PC-9 (cell line): ENCODE measurements at regions not wholly inside any gene's neighbourhood (a gene's known extent, or its start where the extent isn't known, plus 50 kb on each side); places are given as distances from the start of the nearest gene placed in this dataset.

ENCODE experiments used
- BruUV-seq: library from RNA; stranded (reverse); fragments of 400-500 nt; replicated peaks from 2 replicates; lab custom pipeline; 2021; lab: Mats Ljungman, UMichigan
- CTCF ChIA-PET: fragments of 300-600 bp; sonication (Branson Sonifier 250); formaldehyde crosslinking; loops from one replicate; lab custom pipeline; 2022; ENCODE audit warnings: antibody characterized with exemption; lab: Charles Lee
- POLR2A ChIA-PET: fragments of 300-600 bp; sonication (Branson Sonifier 250); formaldehyde crosslinking; loops from one replicate; lab custom pipeline; 2022; ENCODE audit warnings: antibody characterized with exemption; ENCODE audit not compliant: unreplicated experiment; lab: Charles Lee
- DNase-seq, 2 experiments: peaks; one replicate each; pipeline versions ENCODE4 v3.0.0 to v3.0.0-alpha.2; 2015 to 2022; ENCODE audit warnings: mixed read lengths in 1 of 2
- H2AFZ ChIP-seq: fragments of 200-600 bp; sonication (generic); 2 replicates; pipeline ENCODE4 v1.8.1; 2017; ENCODE audit warnings: antibody characterized with exemption
- H3F3A ChIP-seq: fragments of 200-600 bp; sonication (generic); 2 replicates; pipeline ENCODE4 v1.8.1; 2017; ENCODE audit warnings: antibody characterized with exemption, mild to moderate bottlenecking, low read depth; ENCODE audit not compliant: insufficient read depth
- H3K27ac ChIP-seq: fragments of 200-600 bp; sonication (generic); 2 replicates; pipeline ENCODE4 v1.6.1; 2016; ENCODE audit warnings: mixed run types
- H3K27me3 ChIP-seq: fragments of 200-600 bp; sonication (generic); 2 replicates; pipeline ENCODE4 v1.6.1; 2016; ENCODE audit warnings: low read depth, mixed run types; ENCODE audit not compliant: insufficient read depth
- H3K36me3 ChIP-seq: fragments of 200-600 bp; sonication (generic); 2 replicates; pipeline ENCODE4 v1.6.1; 2016; ENCODE audit warnings: low read depth, mixed run types
- H3K4me1 ChIP-seq: fragments of 200-600 bp; sonication (generic); replicated peaks from 2 replicates; pipeline ENCODE4 v1.6.1; 2016; ENCODE audit warnings: mixed run types; ENCODE audit not compliant: insufficient read depth
- H3K4me2 ChIP-seq: fragments of 200-600 bp; sonication (generic); 2 replicates; pipeline ENCODE4 v1.6.1; 2017; ENCODE audit warnings: mixed run types
- H3K4me3 ChIP-seq: fragments of 200-600 bp; sonication (generic); 2 replicates; pipeline ENCODE4 v1.6.1; 2016; ENCODE audit warnings: mixed run types
- H3K79me2 ChIP-seq: fragments of 200-600 bp; sonication (generic); 2 replicates; pipeline ENCODE4 v1.6.1; 2017; ENCODE audit warnings: low read depth, mixed run types
- H3K9me2 ChIP-seq: fragments of 200-600 bp; sonication (generic); 2 replicates; pipeline ENCODE4 v1.8.1; 2017; ENCODE audit warnings: mild to moderate bottlenecking; ENCODE audit not compliant: insufficient read depth
- H3K9me3 ChIP-seq: fragments of 200-600 bp; sonication (generic); 2 replicates; pipeline ENCODE4 v1.8.1; 2016; ENCODE audit warnings: low read depth; ENCODE audit not compliant: insufficient read depth
- H4K20me1 ChIP-seq: fragments of 200-600 bp; sonication (generic); 2 replicates; pipeline ENCODE4 v1.8.1; 2017; ENCODE audit not compliant: insufficient read depth
- EZH2 ChIP-seq: fragments of 200-600 bp; sonication (generic); IDR thresholded peaks from 2 replicates; pipeline ENCODE4 v1.8.0; 2017; ENCODE audit warnings: antibody characterized with exemption, low read depth
- intact Hi-C: fragments of 100-400 bp; cut with micrococcal nuclease; formaldehyde crosslinking; loops from one replicate; pipeline ENCODE4 v1.10.0; 2022; ENCODE audit not compliant: unreplicated experiment
- TF ChIP-seq, protein P1 (sequence below): fragments of 200-600 bp; sonication (generic); conservative IDR thresholded peaks from 2 replicates; pipeline ENCODE4 v1.6.1; 2017; ENCODE audit warnings: mixed run types, antibody characterized with exemption, mild to moderate bottlenecking, moderate library complexity

DNA sequence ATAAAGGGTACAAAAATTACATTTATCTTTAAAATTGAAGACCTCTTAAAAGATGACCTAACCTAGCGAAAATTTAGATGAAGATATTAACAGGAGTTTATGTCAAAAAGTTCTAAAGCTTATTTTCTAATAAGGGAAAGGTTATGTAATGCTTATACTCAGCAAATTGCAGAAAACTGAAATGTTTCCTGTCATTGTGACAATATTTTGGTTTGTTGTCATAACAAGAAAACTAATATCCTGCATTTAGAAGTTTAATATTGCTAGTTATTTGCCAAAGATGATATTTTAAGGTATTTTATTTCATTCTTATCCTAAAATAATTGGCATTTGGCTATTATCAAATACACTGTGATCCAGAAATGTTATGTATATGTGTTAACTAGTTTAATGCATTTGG is 294.5 kb downstream of the C3orf38 start:
- intact Hi-C loops: no loop called here
- Histone ChIP-seq H3K4me2 (no peak overlapping the region), H4K20me1 (no peaks in the 10 kb centered on the region), H3F3A (no peaks in the 10 kb centered on the region), H3K4me1 (no peaks in the 10 kb centered on the region), H3K27me3 (no peaks in the 10 kb centered on the region), H3K9me2 (no peaks in the 10 kb centered on the region), H3K27ac (no peak overlapping the region), H3K4me3 (no peak overlapping the region), H3K36me3 (no peaks in the 10 kb centered on the region), H3K79me2 (no peaks in the 10 kb centered on the region), H3K9me3 (no peaks in the 10 kb centered on the region), H2AFZ (no peak overlapping the region)
- ChIA-PET POLR2A (no interaction called here), CTCF (no interaction called here)
- TF ChIP-seq EZH2: no peak
- TF ChIP-seq, protein P1, sequence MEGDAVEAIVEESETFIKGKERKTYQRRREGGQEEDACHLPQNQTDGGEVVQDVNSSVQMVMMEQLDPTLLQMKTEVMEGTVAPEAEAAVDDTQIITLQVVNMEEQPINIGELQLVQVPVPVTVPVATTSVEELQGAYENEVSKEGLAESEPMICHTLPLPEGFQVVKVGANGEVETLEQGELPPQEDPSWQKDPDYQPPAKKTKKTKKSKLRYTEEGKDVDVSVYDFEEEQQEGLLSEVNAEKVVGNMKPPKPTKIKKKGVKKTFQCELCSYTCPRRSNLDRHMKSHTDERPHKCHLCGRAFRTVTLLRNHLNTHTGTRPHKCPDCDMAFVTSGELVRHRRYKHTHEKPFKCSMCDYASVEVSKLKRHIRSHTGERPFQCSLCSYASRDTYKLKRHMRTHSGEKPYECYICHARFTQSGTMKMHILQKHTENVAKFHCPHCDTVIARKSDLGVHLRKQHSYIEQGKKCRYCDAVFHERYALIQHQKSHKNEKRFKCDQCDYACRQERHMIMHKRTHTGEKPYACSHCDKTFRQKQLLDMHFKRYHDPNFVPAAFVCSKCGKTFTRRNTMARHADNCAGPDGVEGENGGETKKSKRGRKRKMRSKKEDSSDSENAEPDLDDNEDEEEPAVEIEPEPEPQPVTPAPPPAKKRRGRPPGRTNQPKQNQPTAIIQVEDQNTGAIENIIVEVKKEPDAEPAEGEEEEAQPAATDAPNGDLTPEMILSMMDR: no peak
- no TSS peak for BruUV-seq
- DNase-seq: no peak

DNA sequence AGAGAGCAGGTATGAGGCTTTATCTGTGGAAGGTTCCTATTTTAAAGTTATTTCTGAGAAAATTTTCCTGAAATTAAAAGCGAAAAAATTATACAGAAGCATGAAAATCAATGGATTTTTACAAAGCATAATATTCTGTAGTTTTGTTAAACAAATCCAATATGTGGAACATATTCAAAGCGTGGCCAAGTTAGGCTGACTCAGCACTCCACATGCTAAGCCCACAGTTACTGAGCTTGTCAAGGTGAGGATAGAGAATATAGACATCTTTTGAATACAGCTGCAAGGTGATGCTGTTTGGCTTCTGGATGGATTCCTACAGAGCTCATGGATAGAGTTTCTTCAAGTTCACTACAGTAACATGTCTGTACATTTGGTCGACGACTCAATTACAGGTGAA is 302.5 kb downstream of the C3orf38 start:
- TF ChIP-seq, protein P1: no peak
- no peaks in the 10 kb centered on the region for H3F3A ChIP-seq
- no peaks in the 10 kb centered on the region for H3K4me1 ChIP-seq
- H3K27me3 ChIP-seq: no peaks in the 10 kb centered on the region
- H3K27ac ChIP-seq: no peak overlapping the region
- no peak overlapping the region for H3K4me3 ChIP-seq
- H3K79me2 ChIP-seq: no peaks in the 10 kb centered on the region
- no TSS peak for BruUV-seq
- no peak overlapping the region for H3K4me2 ChIP-seq
- ChIA-PET POLR2A (no interaction called here), CTCF (no interaction called here)
- H3K9me2 ChIP-seq: no peaks in the 10 kb centered on the region
- H4K20me1 ChIP-seq: no peaks in the 10 kb centered on the region
- H3K9me3 ChIP-seq: no peaks in the 10 kb centered on the region
- intact Hi-C loops: no loop called here
- H2AFZ ChIP-seq: no peak overlapping the region
- no peak for DNase-seq
- H3K36me3 ChIP-seq: no peaks in the 10 kb centered on the region

DNA sequence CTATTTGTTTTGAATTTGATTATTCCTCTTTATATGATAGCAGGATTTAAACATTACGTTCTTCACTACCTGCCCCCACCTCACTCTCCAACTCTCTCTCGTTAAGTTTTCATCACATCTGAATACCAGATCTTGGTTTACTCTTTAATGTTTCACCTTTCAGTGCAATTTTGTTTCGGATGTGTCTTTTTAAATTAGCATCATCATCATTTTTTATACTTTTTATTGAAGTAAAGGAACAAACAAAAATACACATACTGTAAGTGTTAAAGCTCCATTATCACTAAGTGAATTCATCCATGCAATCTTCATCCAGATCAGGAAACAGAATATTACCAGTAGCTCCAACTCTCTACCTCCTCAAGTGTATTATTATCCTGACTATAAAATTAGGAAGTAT is 310.6 kb downstream of the C3orf38 start:
- TF ChIP-seq EZH2: no peak
- TF ChIP-seq, protein P1: no peak
- ChIA-PET CTCF (no interaction called here), POLR2A (no interaction called here)
- no TSS peak for BruUV-seq
- no peak overlapping the region for H2AFZ ChIP-seq
- H3K27ac ChIP-seq: no peak overlapping the region
- H3K4me1 ChIP-seq: no peaks in the 10 kb centered on the region
- H3K9me2 ChIP-seq: no peaks in the 10 kb centered on the region
- no peaks in the 10 kb centered on the region for H3K36me3 ChIP-seq
- H3K9me3 ChIP-seq: no peaks in the 10 kb centered on the region
- intact Hi-C loops: no loop called here
- no peaks in the 10 kb centered on the region for H4K20me1 ChIP-seq
- no peak overlapping the region for H3K4me2 ChIP-seq
- no peak for DNase-seq
- no peak overlapping the region for H3K4me3 ChIP-seq
- H3F3A ChIP-seq: no peaks in the 10 kb centered on the region
- no peaks in the 10 kb centered on the region for H3K27me3 ChIP-seq
- no peaks in the 10 kb centered on the region for H3K79me2 ChIP-seq
